Liver (tissue), 7 donors: ENCODE measurements at regions not wholly inside any gene's neighbourhood (a gene's known extent, or its start where the extent isn't known, plus 50 kb on each side); places are given as distances from the start of the nearest gene placed in this dataset.

Experiments used
- DNase-seq: peaks from one replicate; pipeline ENCODE4 v3.0.0-alpha.2; 2017; ENCODE audit warnings: low spot score
- H3K27ac ChIP-seq, 2 donors: one replicate each; pipeline ENCODE4 v1.7.0; 2013; ENCODE audit warnings: inconsistent platforms in 2 of 2, low read length in 2 of 2, control low read depth in 1 of 2, low read depth in 1 of 2, mild to moderate bottlenecking in 1 of 2
- H3K27me3 ChIP-seq, 4 donors: one replicate each; pipeline versions ENCODE4 v1.6.1 to v1.7.0; 2013; ENCODE audit warnings: low read length in 3 of 4, inconsistent platforms in 1 of 4, mild to moderate bottlenecking in 1 of 4, moderate library complexity in 1 of 4; ENCODE audit not compliant: control insufficient read depth in 4 of 4, insufficient read depth in 4 of 4
- H3K36me3 ChIP-seq, 4 donors: one replicate each; pipeline versions ENCODE4 v1.6.1 to v1.7.0; 2013; ENCODE audit warnings: low read length in 3 of 4, mild to moderate bottlenecking in 3 of 4, low read depth in 1 of 4, moderate library complexity in 1 of 4; ENCODE audit not compliant: control insufficient read depth in 4 of 4, insufficient read depth in 3 of 4
- H3K4me1 ChIP-seq, 4 donors: one replicate each; pipeline versions ENCODE4 v1.6.1 to v1.7.0; 2013; ENCODE audit warnings: low read length in 3 of 4, mild to moderate bottlenecking in 3 of 4, moderate library complexity in 1 of 4; ENCODE audit not compliant: control insufficient read depth in 4 of 4, insufficient read depth in 4 of 4
- H3K4me3 ChIP-seq, 3 donors: one replicate each; pipeline versions ENCODE4 v1.6.1 to v1.7.0; 2013; ENCODE audit warnings: low read length in 3 of 3, control low read depth in 1 of 3, low read depth in 1 of 3, mild to moderate bottlenecking in 1 of 3
- H3K9ac ChIP-seq, 2 donors: one replicate each; pipeline ENCODE4 v1.7.0; 2013; ENCODE audit warnings: low read length in 2 of 2, mild to moderate bottlenecking in 2 of 2, moderate library complexity in 2 of 2, control low read depth in 1 of 2, low read depth in 1 of 2
- H3K9me3 ChIP-seq, 4 donors: one replicate each; pipeline versions ENCODE4 v1.6.1 to v1.7.0; 2013; ENCODE audit warnings: low read length in 3 of 4; ENCODE audit not compliant: control insufficient read depth in 4 of 4
- FOXA1 ChIP-seq: IDR thresholded peaks from 2 replicates; pipeline ENCODE4 v1.6.1; 2016; ENCODE audit warnings: antibody characterized with exemption
- GABPA ChIP-seq, 2 donors: IDR thresholded peaks in 1 of 2; conservative IDR thresholded peaks in 1 of 2; 2 replicates each; pipeline ENCODE4 v1.6.1; 2016; ENCODE audit warnings: antibody characterized with exemption in 2 of 2, mild to moderate bottlenecking in 1 of 2, moderate library complexity in 1 of 2
- JUND ChIP-seq, 2 donors: IDR thresholded peaks; 2 replicates each; pipeline ENCODE4 v1.6.1; 2016; ENCODE audit warnings: antibody characterized with exemption in 2 of 2
- NR2F2 ChIP-seq: IDR thresholded peaks from 2 replicates; pipeline ENCODE4 v1.6.1; 2016; ENCODE audit warnings: antibody characterized with exemption
- RAD21 ChIP-seq, 2 donors: IDR thresholded peaks; 2 replicates each; pipeline ENCODE4 v1.6.1; 2016; ENCODE audit warnings: antibody characterized with exemption in 2 of 2, mild to moderate bottlenecking in 2 of 2
- REST ChIP-seq: IDR thresholded peaks from 2 replicates; pipeline ENCODE4 v1.6.1; 2016; ENCODE audit warnings: antibody characterized with exemption, mild to moderate bottlenecking
- RXRA ChIP-seq, 2 donors: IDR thresholded peaks; 2 replicates each; pipeline ENCODE4 v1.6.1; 2017 to 2018; ENCODE audit warnings: antibody characterized with exemption in 2 of 2, mild to moderate bottlenecking in 1 of 2
- SP1 ChIP-seq: IDR thresholded peaks from 2 replicates; pipeline ENCODE4 v1.6.1; 2018; ENCODE audit warnings: antibody characterized with exemption, mild to moderate bottlenecking
- TAF1 ChIP-seq: conservative IDR thresholded peaks from 2 replicates; pipeline ENCODE4 v1.6.1; 2016; ENCODE audit warnings: antibody characterized with exemption, mild to moderate bottlenecking
- ZBTB33 ChIP-seq: IDR thresholded peaks from 2 replicates; pipeline ENCODE4 v1.6.1; 2016; ENCODE audit warnings: antibody characterized with exemption
- WGBS: extraction: QIAGEN DNeasy Blood & Tissue Kit; methylation state at CpG from one replicate; pipeline ENCODE4 v1.1.7; 2013; 5-methylcytosine and 5-hydroxymethylcytosine counted together
- TF ChIP-seq, protein P1 (sequence below): IDR thresholded peaks from 2 replicates; pipeline ENCODE4 v1.6.1; 2016; ENCODE audit warnings: antibody characterized with exemption
- TF ChIP-seq, protein P2 (sequence below): IDR thresholded peaks from 2 replicates; pipeline ENCODE4 v1.6.1; 2016; ENCODE audit warnings: antibody characterized with exemption
- donor health status: healthy.
- donor health status: healthy.
- donor health status: healthy.
- donor health status: healthy.

- H3K9ac ChIP-seq: no peak overlapping the region
- TF ChIP-seq RAD21 (IDR thresholded peaks at IDR 0.05) (no peak), ZBTB33 (no peak), GABPA (IDR thresholded peaks at IDR 0.05 in 1 of 2, conservative IDR thresholded peaks at IDR 0.05 in 1 of 2) (no peak), SP1 (no peak), FOXA1 (no peak), JUND (IDR thresholded peaks at IDR 0.05) (no peak), NR2F2 (no peak), RXRA (IDR thresholded peaks at IDR 0.05) (no peak)
- TF ChIP-seq, protein P1, sequence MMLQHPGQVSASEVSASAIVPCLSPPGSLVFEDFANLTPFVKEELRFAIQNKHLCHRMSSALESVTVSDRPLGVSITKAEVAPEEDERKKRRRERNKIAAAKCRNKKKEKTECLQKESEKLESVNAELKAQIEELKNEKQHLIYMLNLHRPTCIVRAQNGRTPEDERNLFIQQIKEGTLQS: no peak
- TF ChIP-seq, protein P2, sequence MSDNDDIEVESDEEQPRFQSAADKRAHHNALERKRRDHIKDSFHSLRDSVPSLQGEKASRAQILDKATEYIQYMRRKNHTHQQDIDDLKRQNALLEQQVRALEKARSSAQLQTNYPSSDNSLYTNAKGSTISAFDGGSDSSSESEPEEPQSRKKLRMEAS: no peak
- no peaks in the 10 kb centered on the region for H3K4me1 ChIP-seq
- peaks cover 0 to 3% (median 2%) of the 10 kb centered on the region in 4 donors for H3K9me3 ChIP-seq
- H3K4me3 ChIP-seq: no peak overlapping the region
- H3K27ac ChIP-seq: no peak overlapping the region
- H3K36me3 ChIP-seq: no peaks in the 10 kb centered on the region
- no peaks in the 10 kb centered on the region for H3K27me3 ChIP-seq
- WGBS: 91% methylated on average over 8 of the region's 8 CpGs
- no peak for DNase-seq
These were observed 432.7 kb downstream of the FOXO1 start for GRCh38 chr13:40233731-40234195.

DNA sequence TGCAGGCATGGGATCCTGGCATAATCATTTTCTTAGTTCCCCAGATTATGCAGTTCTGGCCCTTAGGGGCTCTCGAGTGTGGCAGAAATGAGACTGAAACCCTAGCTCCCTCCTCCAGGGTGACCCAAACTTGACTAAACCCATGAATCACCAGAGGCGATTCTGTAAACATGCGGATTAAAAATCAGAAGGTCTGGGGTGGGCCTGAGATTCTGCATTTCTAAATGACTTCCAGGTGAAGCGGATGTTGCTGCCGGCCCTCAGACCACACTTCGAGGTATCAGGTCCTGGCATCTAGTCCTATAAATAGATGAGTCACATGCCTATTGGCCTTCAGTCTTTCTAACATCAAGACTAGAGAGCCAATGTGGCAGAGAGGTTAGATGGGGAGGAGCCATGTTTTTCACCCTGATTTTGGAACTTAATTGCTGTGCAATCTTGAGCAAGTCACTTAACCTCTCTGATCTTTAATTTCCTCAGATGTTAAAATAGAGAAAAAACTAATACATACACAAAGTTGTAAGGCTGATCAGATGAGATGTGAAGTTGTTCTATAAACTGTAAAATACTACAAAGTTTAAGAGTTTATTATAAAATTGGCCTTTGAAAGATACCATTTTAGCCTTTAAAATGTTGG is 431.2 kb downstream of the FOXO1 start:
- 92% methylated on average over 6 of the region's 6 CpGs for WGBS
- Histone ChIP-seq H3K4me1 (no peaks in the 10 kb centered on the region), H3K4me3 (no peak overlapping the region), H3K27ac (no peak overlapping the region), H3K27me3 (no peaks in the 10 kb centered on the region), H3K9ac (no peak overlapping the region), H3K36me3 (no peaks in the 10 kb centered on the region), H3K9me3 (peaks cover 0 to 3% (median 3%) of the 10 kb centered on the region in 4 donors)
- DNase-seq: no peak
- TF ChIP-seq REST: no peak
- no peak for TF ChIP-seq RXRA (IDR thresholded peaks at IDR 0.05)
- TF ChIP-seq SP1: no peak
- no peak for TF ChIP-seq TAF1
- no peak for TF ChIP-seq RAD21 (IDR thresholded peaks at IDR 0.05)
- no peak for TF ChIP-seq JUND (IDR thresholded peaks at IDR 0.05)
- TF ChIP-seq NR2F2: no peak
